Smooth muscle cell (in vitro differentiated cells): ENCODE measurements at regions not wholly inside any gene's neighbourhood (a gene's known extent, or its start where the extent isn't known, plus 50 kb on each side); places are given as distances from the start of the nearest gene placed in this dataset.

Source experiments
- DNase-seq: peaks from one replicate; lab custom pipeline; 2025; ENCODE audit not compliant: unreplicated experiment; lab: John Stamatoyannopoulos, UW
- H2AFZ ChIP-seq: fragments of 200-600 bp; sonication (generic); 2 replicates; pipeline ENCODE4 v1.6.0; 2016; ENCODE audit warnings: antibody characterized with exemption, low read depth, mild to moderate bottlenecking
- H3F3A ChIP-seq: fragments of 200-600 bp; sonication (generic); 2 replicates; pipeline ENCODE4 v1.6.0; 2017; ENCODE audit warnings: antibody characterized with exemption, low read depth
- H3K27ac ChIP-seq: fragments of 200-600 bp; sonication (generic); 2 replicates; pipeline ENCODE4 v1.5.1; 2016; ENCODE audit warnings: low read depth, mild to moderate bottlenecking
- H3K27me3 ChIP-seq: fragments of 200-600 bp; sonication (generic); 2 replicates; pipeline ENCODE4 v1.6.1; 2016; ENCODE audit warnings: low read depth, mild to moderate bottlenecking
- H3K36me3 ChIP-seq: fragments of 200-600 bp; sonication (generic); 2 replicates; pipeline ENCODE4 v1.5.1; 2016; ENCODE audit warnings: low read depth
- H3K4me1 ChIP-seq: fragments of 200-600 bp; sonication (generic); 2 replicates; pipeline ENCODE4 v1.5.1; 2016; ENCODE audit warnings: low read depth
- H3K4me2 ChIP-seq: fragments of 200-600 bp; sonication (generic); 2 replicates; pipeline ENCODE4 v1.6.0; 2016; ENCODE audit warnings: mild to moderate bottlenecking
- H3K4me3 ChIP-seq: fragments of 200-600 bp; sonication (generic); 2 replicates; pipeline ENCODE4 v1.5.1; 2016; ENCODE audit warnings: mild to moderate bottlenecking
- H3K79me2 ChIP-seq: fragments of 200-600 bp; sonication (generic); 2 replicates; pipeline ENCODE4 v1.6.0; 2016; ENCODE audit warnings: low read depth, mild to moderate bottlenecking
- H3K9ac ChIP-seq: fragments of 200-600 bp; sonication (generic); 2 replicates; pipeline ENCODE4 v1.6.0; 2016; ENCODE audit warnings: low read depth
- H3K9me3 ChIP-seq: fragments of 200-600 bp; sonication (generic); replicated peaks from 2 replicates; pipeline ENCODE4 v1.5.1; 2016; ENCODE audit warnings: low read depth
- H4K20me1 ChIP-seq: fragments of 200-600 bp; sonication (generic); 2 replicates; pipeline ENCODE4 v1.6.0; 2016; ENCODE audit warnings: low read depth
- CTCF ChIP-seq: fragments of 200-600 bp; sonication (generic); IDR thresholded peaks from 2 replicates; pipeline ENCODE4 v1.5.1; 2017; ENCODE audit warnings: borderline replicate concordance, mild to moderate bottlenecking, antibody characterized with exemption; ENCODE audit not compliant: insufficient read depth, poor library complexity, severe bottlenecking
- WGBS: methylation state at CpG from one replicate; pipeline ENCODE4 v1.1.7; 2016; ENCODE audit warnings: low lambda C conversion rate; 5-methylcytosine and 5-hydroxymethylcytosine counted together

GRCh38 chr6:23656255-23657194 lies 469.5 kb upstream of the NRSN1 start:
- Histone ChIP-seq H3K4me2 (peak overlapping the region; percentile 43), H4K20me1 (no peaks in the 10 kb centered on the region)

GRCh38 chr6:23659125-23659524 lies 466.9 kb upstream of the NRSN1 start:
- WGBS, result 29% methylated on average over 2 of the region's 2 CpGs
- Histone ChIP-seq H3K27me3 (no peaks in the 10 kb centered on the region), H3K4me3 (no peak overlapping the region), H3K27ac (no peak overlapping the region), H3K4me2 (peak overlapping the region; percentile 56), H3K79me2 (no peaks in the 10 kb centered on the region), H3K9me3 (no peaks in the 10 kb centered on the region), H4K20me1 (no peaks in the 10 kb centered on the region), H3K36me3 (no peaks in the 10 kb centered on the region), H3F3A (no peaks in the 10 kb centered on the region), H2AFZ (peak overlapping the region; percentile 56), H3K4me1 (peaks cover 6% of the 10 kb centered on the region), H3K9ac (no peak overlapping the region)
- peak; percentile 57 for TF ChIP-seq CTCF
- DNase-seq, result no peak

More at GRCh38 chr6:23656255-23657194, 469.5 kb upstream of the NRSN1 start:
- H3K27ac ChIP-seq, result peak overlapping the region; percentile 16
- H3K36me3 ChIP-seq, result no peaks in the 10 kb centered on the region
- H3K79me2 ChIP-seq, result no peaks in the 10 kb centered on the region
- no peak overlapping the region for H2AFZ ChIP-seq
- WGBS, result 58% methylated on average over 14 of the region's 14 CpGs
- DNase-seq, result no peak
- H3K4me3 ChIP-seq, result no peak overlapping the region
- no peaks in the 10 kb centered on the region for H3K27me3 ChIP-seq
- TF ChIP-seq CTCF, result no peak
- H3K9me3 ChIP-seq, result no peaks in the 10 kb centered on the region
- peaks cover 6% of the 10 kb centered on the region for H3K4me1 ChIP-seq
- no peaks in the 10 kb centered on the region for H3F3A ChIP-seq
- H3K9ac ChIP-seq, result no peak overlapping the region

GRCh38 chr6:23661549-23661948 lies 464.5 kb upstream of the NRSN1 start:
- H3K9ac ChIP-seq, result no peak overlapping the region
- no peaks in the 10 kb centered on the region for H3K79me2 ChIP-seq
- H3K27ac ChIP-seq, result no peak overlapping the region
- no peaks in the 10 kb centered on the region for H3K36me3 ChIP-seq
- H3K4me1 ChIP-seq, result peaks cover 6% of the 10 kb centered on the region
- no peak for DNase-seq
- H3K4me3 ChIP-seq, result no peak overlapping the region
- WGBS, result 91% methylated on average over 4 of the region's 4 CpGs
- H3K9me3 ChIP-seq, result no peaks in the 10 kb centered on the region
- H4K20me1 ChIP-seq, result no peaks in the 10 kb centered on the region
- H3K4me2 ChIP-seq, result no peak overlapping the region
- no peaks in the 10 kb centered on the region for H3K27me3 ChIP-seq
- H3F3A ChIP-seq, result no peaks in the 10 kb centered on the region
- no peak overlapping the region for H2AFZ ChIP-seq
- TF ChIP-seq CTCF, result no peak
